Right cardiac atrium (tissue), 5 donors: ENCODE measurements at regions not wholly inside any gene's neighbourhood (a gene's known extent, or its start where the extent isn't known, plus 50 kb on each side); places are given as distances from the start of the nearest gene placed in this dataset.
"Not testable (repeated sequence)": the region's sequence is repeated elsewhere in the genome, so short reads cannot be mapped to it uniquely, and the experiment has no call there.

Experiments
- ATAC-seq, 2 donors: fragments of 200-7000 bp; cut with Tn5 transposase; one replicate each; pipeline versions ENCODE4 v1.8.0 to v1.9.1; 2020; ENCODE audit warnings: moderate library complexity in 2 of 2, mild to moderate bottlenecking in 1 of 2
- DNase-seq, 3 donors: peaks; one replicate each; pipeline ENCODE4 v3.0.0-alpha.2; 2020
- H3K27ac ChIP-seq: one replicate; pipeline ENCODE4 v1.5.1; 2013; ENCODE audit warnings: mild to moderate bottlenecking, low read length, control low read depth, moderate library complexity
- H3K27me3 ChIP-seq: one replicate; pipeline ENCODE4 v1.6.1; 2013; ENCODE audit not compliant: control insufficient read depth, insufficient read depth
- H3K4me1 ChIP-seq: one replicate; pipeline ENCODE4 v1.6.1; 2013; ENCODE audit warnings: low read length; ENCODE audit not compliant: control insufficient read depth, insufficient read depth
- H3K4me3 ChIP-seq: one replicate; pipeline ENCODE4 v1.5.1; 2013; ENCODE audit warnings: low read length, control low read depth
- H3K9me3 ChIP-seq: one replicate; pipeline ENCODE4 v1.6.1; 2013; ENCODE audit warnings: low read length; ENCODE audit not compliant: control insufficient read depth
- WGBS: extraction: QIAGEN DNeasy Blood & Tissue Kit; methylation state at CpG from one replicate; pipeline ENCODE4 v1.1.7; 2013; 5-methylcytosine and 5-hydroxymethylcytosine counted together
- intact Hi-C, 4 donors: fragments of 100-400 bp; cut with DNase I; formaldehyde crosslinking; loops; one replicate each; pipeline versions ENCODE4 v1.11.0 to v1.14.0; 2022 to 2023
- donor health status: healthy with polysubstance abuse.
- donor health status: DM: no; HTN: yes; CAD: no.
- donor health status: DM: no; HTN: no; CAD: no.
- donor health status: DM: no; HTN: yes; CAD: no; lungs with severe emphysema.
- donor health status: DM: yes; HTN: yes; CAD: no.

GRCh38 chr20:53811577-53811976, 217.9 kb upstream of the ZNF217 start:
- intact Hi-C loops, result no loop called here
- H3K4me3 ChIP-seq, result no peak overlapping the region
- DNase-seq (no peak), ATAC-seq (no peak)
- no peaks in the 10 kb centered on the region for H3K27me3 ChIP-seq
- H3K9me3 ChIP-seq, result no peaks in the 10 kb centered on the region
- H3K27ac ChIP-seq, result no peak overlapping the region
- no peaks in the 10 kb centered on the region for H3K4me1 ChIP-seq

- Histone ChIP-seq H3K9me3 (no peaks in the 10 kb centered on the region), H3K4me1 (no peaks in the 10 kb centered on the region), H3K27ac (no peak overlapping the region), H3K4me3 (no peak overlapping the region), H3K27me3 (no peaks in the 10 kb centered on the region)
- ATAC-seq (no peak), DNase-seq (no peak)
- WGBS, result 89% methylated on average over 6 of the region's 6 CpGs
- intact Hi-C loops, result no loop called here
Measured at GRCh38 chr20:53810661-53811355, 217.2 kb upstream of the ZNF217 start.

- WGBS, result 94% methylated on average over 2 of the region's 2 CpGs
- ATAC-seq, result no peak
- intact Hi-C loops, result no loop called here
- Histone ChIP-seq H3K27ac (no peak overlapping the region), H3K4me1 (no peaks in the 10 kb centered on the region), H3K9me3 (no peaks in the 10 kb centered on the region), H3K27me3 (no peaks in the 10 kb centered on the region), H3K4me3 (no peak overlapping the region)
- no peak for DNase-seq
Measured at GRCh38 chr20:53809728-53810365, 216.2 kb upstream of the ZNF217 start.

GRCh38 chr20:53809217-53809616, 215.6 kb upstream of the ZNF217 start:
- Histone ChIP-seq H3K9me3 (no peaks in the 10 kb centered on the region), H3K27me3 (no peaks in the 10 kb centered on the region), H3K4me3 (no peak overlapping the region), H3K4me1 (no peaks in the 10 kb centered on the region), H3K27ac (no peak overlapping the region)
- intact Hi-C loops, result no loop called here
- ATAC-seq (no peak), DNase-seq (no peak)
- WGBS, result 87% methylated on average over 2 of the region's 2 CpGs

- Histone ChIP-seq H3K4me1 (no peaks in the 10 kb centered on the region), H3K9me3 (no peaks in the 10 kb centered on the region), H3K27me3 (no peaks in the 10 kb centered on the region), H3K27ac (no peak overlapping the region), H3K4me3 (no peak overlapping the region)
- whole genome bisulfite sequencing, result 97% methylated on average over 3 of the region's 3 CpGs
- intact Hi-C loops, result no loop called here
- ATAC-seq, result no peak
- no peak for DNase-seq
Measured at GRCh38 chr20:53808733-53809132, 215.1 kb upstream of the ZNF217 start.

GRCh38 chr20:53808302-53808701, 214.7 kb upstream of the ZNF217 start:
- H3K9me3 ChIP-seq, H3K27ac ChIP-seq, H3K4me3 ChIP-seq, H3K27me3 ChIP-seq, DNase-seq, intact Hi-C loops, H3K4me1 ChIP-seq, ATAC-seq: not testable (repeated sequence)
- WGBS, result 97% methylated on average over 10 of the region's 10 CpGs

- no peaks in the 10 kb centered on the region for H3K4me1 ChIP-seq
- intact Hi-C loops, result no loop called here
- no peak overlapping the region for H3K27ac ChIP-seq
- 82% methylated on average over 6 of the region's 6 CpGs for WGBS
- DNase-seq (no peak), ATAC-seq (no peak)
- H3K9me3 ChIP-seq, result no peaks in the 10 kb centered on the region
- H3K27me3 ChIP-seq, result no peaks in the 10 kb centered on the region
- H3K4me3 ChIP-seq, result no peak overlapping the region
Measured at GRCh38 chr20:53806683-53807401, 213.2 kb upstream of the ZNF217 start.

GRCh38 chr20:53805895-53806384, 212.3 kb upstream of the ZNF217 start:
- H3K27ac ChIP-seq, result no peak overlapping the region
- H3K4me1 ChIP-seq, result no peaks in the 10 kb centered on the region
- H3K9me3 ChIP-seq, result no peaks in the 10 kb centered on the region
- H3K27me3 ChIP-seq, result no peaks in the 10 kb centered on the region
- ATAC-seq, result no peak
- DNase-seq, result no peak
- intact Hi-C loops, result no loop called here
- 75% methylated on average over 5 of the region's 5 CpGs for WGBS
- H3K4me3 ChIP-seq, result no peak overlapping the region

GRCh38 chr20:53804920-53805894, 211.6 kb upstream of the ZNF217 start:
- Histone ChIP-seq H3K27me3 (no peaks in the 10 kb centered on the region), H3K27ac (no peak overlapping the region), H3K4me3 (no peak overlapping the region), H3K4me1 (no peaks in the 10 kb centered on the region), H3K9me3 (no peaks in the 10 kb centered on the region)
- intact Hi-C loops, result no loop called here
- ATAC-seq (no peak), DNase-seq (no peak)
- WGBS, result 79% methylated on average over 8 of the region's 8 CpGs

GRCh38 chr20:53804308-53804707, 210.7 kb upstream of the ZNF217 start:
- H3K9me3 ChIP-seq, H3K27me3 ChIP-seq, ATAC-seq, H3K4me1 ChIP-seq, DNase-seq, H3K27ac ChIP-seq, intact Hi-C loops, H3K4me3 ChIP-seq: not testable (repeated sequence)
- 91% methylated on average over 7 of the region's 7 CpGs for WGBS
